HepG2 (cell line): ENCODE measurements at regions not wholly inside any gene's neighbourhood (a gene's known extent, or its start where the extent isn't known, plus 50 kb on each side); places are given as distances from the start of the nearest gene placed in this dataset.

Experiments used
- ATAC-seq: fragments of 200-7000 bp; cut with Tn5 transposase; 3 replicates; pipeline ENCODE4 v1.9.1; 2020; ENCODE audit warnings: mild to moderate bottlenecking, moderate library complexity
- BruUV-seq: library from RNA; stranded (reverse); fragments of 400-500 nt; replicated peaks from 2 replicates; lab custom pipeline; 2021; lab: Mats Ljungman, UMichigan
- CTCF ChIA-PET: fragments of 300-600 bp; formaldehyde crosslinking; extraction: SDS; loops from one replicate; lab custom pipeline; 2021; ENCODE audit warnings: low total read pairs, inconsistent platforms, low intra/inter-chr PET ratio; lab: Yijun Ruan, JAX
- POLR2A ChIA-PET: fragments of 350-600 bp; sonication (Branson Sonifier 250); formaldehyde crosslinking; loops from one replicate; lab custom pipeline; 2020; ENCODE audit warnings: antibody characterized with exemption, inconsistent platforms; lab: Yijun Ruan, JAX
- DNase-seq: peaks from one replicate; pipeline ENCODE4 v3.0.0-alpha.2; 2015; ENCODE audit warnings: low spot score
- FAIRE-seq: peaks from 3 replicates; lab custom pipeline; 2011; peaks lifted over from hg19 to GRCh38; lab: Jason Lieb, UNC
- H2AFZ ChIP-seq: one replicate; pipeline ENCODE4 v1.6.1; 2011; ENCODE audit warnings: low read length, inconsistent platforms
- H3K27ac ChIP-seq: fragments of 300-600 bp; 3 replicates; pipeline ENCODE4 v1.8.0; 2011; ENCODE audit warnings: mixed run types, mild to moderate bottlenecking, mixed read lengths, low read length, inconsistent platforms; ENCODE audit not compliant: insufficient read depth; ENCODE audit errors: extremely low read length
- H3K27me3 ChIP-seq, 2 experiments: fragments of 200-600 bp in 1 of 2; 2 replicates in 1 of 2; 3 replicates in 1 of 2; pipeline versions ENCODE4 v1.6.0 to v1.8.0; 2011; ENCODE audit warnings: low read length in 2 of 2, mild to moderate bottlenecking in 2 of 2, moderate library complexity in 2 of 2, inconsistent platforms in 1 of 2; ENCODE audit not compliant: insufficient read depth in 2 of 2, control insufficient read depth in 1 of 2
- H3K36me3 ChIP-seq, 2 experiments: fragments of 200-600 bp in 1 of 2; replicated peaks in 1 of 2; 2 replicates in 1 of 2; 3 replicates in 1 of 2; pipeline versions ENCODE4 v1.5.1 to v1.8.0; 2011; ENCODE audit warnings: low read length in 2 of 2, inconsistent platforms in 1 of 2; ENCODE audit not compliant: insufficient read depth in 2 of 2, control insufficient read depth in 1 of 2
- H3K4me1 ChIP-seq: 2 replicates; pipeline ENCODE4 v1.5.1; 2012; ENCODE audit warnings: low read length, inconsistent platforms; ENCODE audit not compliant: insufficient read depth
- H3K4me2 ChIP-seq: 2 replicates; pipeline ENCODE4 v1.6.0; 2011; ENCODE audit warnings: low read depth, low read length, inconsistent platforms
- H3K4me3 ChIP-seq, 3 experiments: fragments of 200-600 bp in 1 of 3; sonication (generic), shearing (Covaris generic) in 1 of 3; replicated peaks in 1 of 3; 2 replicates each; pipeline ENCODE4 v1.5.1; 2011 to 2016; ENCODE audit warnings: low read length in 3 of 3, inconsistent platforms in 2 of 3, low read depth in 2 of 3, mild to moderate bottlenecking in 2 of 3, control low read depth in 1 of 3, mixed read lengths in 1 of 3; ENCODE audit not compliant: insufficient read depth in 1 of 3
- H3K79me2 ChIP-seq: one replicate; pipeline ENCODE4 v1.6.1; 2011; ENCODE audit warnings: low read length, inconsistent platforms; ENCODE audit not compliant: insufficient read depth
- H3K9ac ChIP-seq: 2 replicates; pipeline ENCODE4 v1.6.0; 2011; ENCODE audit warnings: mild to moderate bottlenecking, low read depth, low read length, inconsistent platforms; ENCODE audit not compliant: insufficient read depth
- H3K9me3 ChIP-seq: 2 replicates; pipeline ENCODE4 v1.5.1; 2012; ENCODE audit warnings: mild to moderate bottlenecking, low read length
- H4K20me1 ChIP-seq: 2 replicates; pipeline ENCODE4 v1.6.0; 2011; ENCODE audit warnings: inconsistent platforms, mild to moderate bottlenecking, low read length, moderate library complexity; ENCODE audit not compliant: insufficient read depth
- GATA4 ChIP-seq: sonication (generic); IDR thresholded peaks from 2 replicates; pipeline ENCODE4 v1.6.1; 2016; ENCODE audit warnings: antibody characterized with exemption, low read depth, borderline replicate concordance
- HNRNPLL ChIP-seq: fragments of 200-400 bp; formaldehyde crosslinking; IDR thresholded peaks from 2 replicates; pipeline ENCODE4 v1.6.1; 2017; ENCODE audit warnings: mild to moderate bottlenecking, low read depth, low read length; ENCODE audit not compliant: poor library complexity, severe bottlenecking
- NONO ChIP-seq, 2 experiments: fragments of 450-650 bp in 1 of 2; sonication (generic) in 1 of 2; formaldehyde crosslinking in 1 of 2; IDR thresholded peaks in 1 of 2; conservative IDR thresholded peaks in 1 of 2; 2 replicates each; pipeline versions ENCODE4 v1.6.1 to v1.8.0; 2017 to 2022; ENCODE audit warnings: mild to moderate bottlenecking in 1 of 2, missing genetic modification reagents in 1 of 2, moderate library complexity in 1 of 2
- PAF1 ChIP-seq: IDR thresholded peaks from 2 replicates; pipeline ENCODE4 v1.6.1; 2016; ENCODE audit warnings: missing genetic modification reagents, missing compliant biosample characterization
- ZNF207 ChIP-seq: fragments of 450-650 bp; IDR thresholded peaks from 2 replicates; pipeline ENCODE4 v1.6.1; 2016; ENCODE audit warnings: antibody characterized with exemption, borderline replicate concordance
- ZNF350 ChIP-seq: sonication (generic); formaldehyde crosslinking; IDR thresholded peaks from 2 replicates; pipeline ENCODE4 v1.4.0; 2020; ENCODE audit warnings: mild to moderate bottlenecking, low read depth, missing genetic modification reagents, borderline replicate concordance
- ZSCAN31 ChIP-seq: sonication (generic); formaldehyde crosslinking; IDR thresholded peaks from 2 replicates; pipeline ENCODE4 v1.5.0; 2020; ENCODE audit warnings: low read depth, mild to moderate bottlenecking, missing genetic modification reagents
- WGBS: methylation state at CpG from one replicate; pipeline ENCODE4 v1.1.6; 2017; ENCODE audit warnings: low lambda C conversion rate; 5-methylcytosine and 5-hydroxymethylcytosine counted together
- in situ Hi-C: cut with HindIII; loops from 2 replicates; pipeline ENCODE4 v1.10.0; 2017; ENCODE audit warnings: low pct_unique_long_range_greater_than_20kb; ENCODE audit not compliant: extremely low pct_ligation_motif_present
- intact Hi-C: fragments of 100-400 bp; cut with micrococcal nuclease; formaldehyde crosslinking; loops from one replicate; pipeline ENCODE4 v1.10.0; 2022; ENCODE audit not compliant: unreplicated experiment
- TF ChIP-seq, protein P1 (sequence below): sonication (generic); formaldehyde crosslinking; IDR thresholded peaks from 2 replicates; pipeline ENCODE4 v1.5.0; 2020; ENCODE audit warnings: mild to moderate bottlenecking, missing genetic modification reagents
- TF ChIP-seq, protein P2 (sequence below): sonication (generic); formaldehyde crosslinking; IDR thresholded peaks from one replicate; pipeline ENCODE4 v1.5.1; 2020; ENCODE audit warnings: mild to moderate bottlenecking, missing genetic modification reagents; ENCODE audit errors: not compliant biosample characterization
- TF ChIP-seq, protein P3 (sequence below): sonication (generic); formaldehyde crosslinking; IDR thresholded peaks from 2 replicates; pipeline ENCODE4 v1.4.0; 2020; ENCODE audit warnings: mild to moderate bottlenecking, missing genetic modification reagents
- TF ChIP-seq, protein P4 (sequence below): sonication (generic); formaldehyde crosslinking; IDR thresholded peaks from 2 replicates; pipeline ENCODE4 v1.4.0; 2020; ENCODE audit warnings: missing genetic modification reagents

DNA sequence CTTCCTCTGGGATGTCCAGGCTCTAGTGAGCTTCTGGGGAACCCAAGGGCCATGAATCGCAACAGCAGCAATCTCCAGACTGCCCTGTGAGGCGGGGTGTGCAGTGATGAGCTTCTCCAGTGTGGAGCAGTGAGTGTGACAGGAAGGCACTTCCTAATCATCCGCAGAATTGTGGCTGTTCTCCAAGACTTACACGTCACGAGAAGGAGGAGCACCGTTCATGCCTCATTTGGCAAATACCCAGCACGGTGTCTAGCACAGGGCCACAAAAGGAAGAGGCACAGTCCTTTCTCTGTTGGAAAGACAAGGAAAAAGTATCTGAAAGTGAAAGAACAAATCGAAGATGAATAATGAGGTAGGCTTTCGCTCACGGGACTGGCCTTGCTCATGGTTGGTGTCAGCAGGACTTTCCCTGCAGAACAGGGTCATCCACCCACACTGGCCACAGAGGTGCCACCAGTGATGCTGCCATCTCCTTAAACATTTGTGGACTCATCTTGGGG lies 125.1 kb upstream of the HAAO start (continued):
- no peak for TF ChIP-seq PAF1 (CRISPR knock-in tag)
- TF ChIP-seq, protein P1, sequence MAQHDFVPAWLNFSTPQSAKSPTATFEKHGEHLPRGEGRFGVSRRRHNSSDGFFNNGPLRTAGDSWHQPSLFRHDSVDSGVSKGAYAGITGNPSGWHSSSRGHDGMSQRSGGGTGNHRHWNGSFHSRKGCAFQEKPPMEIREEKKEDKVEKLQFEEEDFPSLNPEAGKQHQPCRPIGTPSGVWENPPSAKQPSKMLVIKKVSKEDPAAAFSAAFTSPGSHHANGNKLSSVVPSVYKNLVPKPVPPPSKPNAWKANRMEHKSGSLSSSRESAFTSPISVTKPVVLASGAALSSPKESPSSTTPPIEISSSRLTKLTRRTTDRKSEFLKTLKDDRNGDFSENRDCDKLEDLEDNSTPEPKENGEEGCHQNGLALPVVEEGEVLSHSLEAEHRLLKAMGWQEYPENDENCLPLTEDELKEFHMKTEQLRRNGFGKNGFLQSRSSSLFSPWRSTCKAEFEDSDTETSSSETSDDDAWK (CRISPR knock-in tag), result no peak

DNA sequence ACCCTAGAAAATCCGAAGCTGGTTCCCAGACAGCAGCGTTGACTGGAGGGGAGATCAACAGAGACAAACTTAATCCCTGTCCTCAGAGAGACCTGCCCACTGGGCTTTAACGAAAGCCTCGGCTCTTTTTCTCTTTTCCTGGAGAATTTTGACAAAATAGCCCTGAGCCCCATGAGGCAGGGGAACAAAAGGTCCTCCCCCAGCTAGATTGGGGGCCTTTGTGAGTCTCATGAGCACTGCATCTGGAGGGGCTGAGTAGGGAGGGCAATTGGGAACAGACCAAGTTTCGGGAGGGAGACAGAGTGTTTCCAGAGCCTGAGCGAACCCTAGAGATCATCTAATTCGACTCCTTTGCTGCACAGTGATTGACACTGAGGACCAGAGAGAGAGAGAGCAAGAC lies 123.9 kb upstream of the HAAO start:
- ATAC-seq (peak; percentile 14; the same call in 1 of the 3 replicates), DNase-seq (no peak), FAIRE-seq (no peak)
- WGBS, result 43% methylated on average over 7 of the region's 7 CpGs
- Histone ChIP-seq H2AFZ (no peak overlapping the region), H3K79me2 (no peaks in the 10 kb centered on the region), H3K27me3 (peaks cover 0 to 30% of the 10 kb centered on the region in 2 experiments; a peak in 2 of 5 replicates), H3K9me3 (no peaks in the 10 kb centered on the region), H3K9ac (no peak overlapping the region), H3K4me1 (peaks cover 33% of the 10 kb centered on the region), H3K27ac (no peak overlapping the region), H3K4me3 (no peak overlapping the region), H3K36me3 (no peaks in the 10 kb centered on the region), H4K20me1 (no peaks in the 10 kb centered on the region), H3K4me2 (no peak overlapping the region; the same call in 1 of the 2 replicates)
- ChIA-PET POLR2A (interaction anchor here (5.8 kb wide), 1 partner anchor 12 kb away, joined by 26 read pairs; no protein-coding TSS in a partner anchor), CTCF (no interaction called here)
- in situ Hi-C loops (no loop called here), intact Hi-C loops (no loop called here)
- no TSS peak for BruUV-seq
- TF ChIP-seq ZSCAN31 (CRISPR knock-in tag) (no peak), NONO (IDR thresholded peaks at IDR 0.05) (no peak), NONO (CRISPR knock-in tag; conservative IDR thresholded peaks at IDR 0.05) (no peak), GATA4 (no peak), ZNF207 (no peak), ZNF350 (no peak), HNRNPLL (no peak)
- TF ChIP-seq, protein P2, sequence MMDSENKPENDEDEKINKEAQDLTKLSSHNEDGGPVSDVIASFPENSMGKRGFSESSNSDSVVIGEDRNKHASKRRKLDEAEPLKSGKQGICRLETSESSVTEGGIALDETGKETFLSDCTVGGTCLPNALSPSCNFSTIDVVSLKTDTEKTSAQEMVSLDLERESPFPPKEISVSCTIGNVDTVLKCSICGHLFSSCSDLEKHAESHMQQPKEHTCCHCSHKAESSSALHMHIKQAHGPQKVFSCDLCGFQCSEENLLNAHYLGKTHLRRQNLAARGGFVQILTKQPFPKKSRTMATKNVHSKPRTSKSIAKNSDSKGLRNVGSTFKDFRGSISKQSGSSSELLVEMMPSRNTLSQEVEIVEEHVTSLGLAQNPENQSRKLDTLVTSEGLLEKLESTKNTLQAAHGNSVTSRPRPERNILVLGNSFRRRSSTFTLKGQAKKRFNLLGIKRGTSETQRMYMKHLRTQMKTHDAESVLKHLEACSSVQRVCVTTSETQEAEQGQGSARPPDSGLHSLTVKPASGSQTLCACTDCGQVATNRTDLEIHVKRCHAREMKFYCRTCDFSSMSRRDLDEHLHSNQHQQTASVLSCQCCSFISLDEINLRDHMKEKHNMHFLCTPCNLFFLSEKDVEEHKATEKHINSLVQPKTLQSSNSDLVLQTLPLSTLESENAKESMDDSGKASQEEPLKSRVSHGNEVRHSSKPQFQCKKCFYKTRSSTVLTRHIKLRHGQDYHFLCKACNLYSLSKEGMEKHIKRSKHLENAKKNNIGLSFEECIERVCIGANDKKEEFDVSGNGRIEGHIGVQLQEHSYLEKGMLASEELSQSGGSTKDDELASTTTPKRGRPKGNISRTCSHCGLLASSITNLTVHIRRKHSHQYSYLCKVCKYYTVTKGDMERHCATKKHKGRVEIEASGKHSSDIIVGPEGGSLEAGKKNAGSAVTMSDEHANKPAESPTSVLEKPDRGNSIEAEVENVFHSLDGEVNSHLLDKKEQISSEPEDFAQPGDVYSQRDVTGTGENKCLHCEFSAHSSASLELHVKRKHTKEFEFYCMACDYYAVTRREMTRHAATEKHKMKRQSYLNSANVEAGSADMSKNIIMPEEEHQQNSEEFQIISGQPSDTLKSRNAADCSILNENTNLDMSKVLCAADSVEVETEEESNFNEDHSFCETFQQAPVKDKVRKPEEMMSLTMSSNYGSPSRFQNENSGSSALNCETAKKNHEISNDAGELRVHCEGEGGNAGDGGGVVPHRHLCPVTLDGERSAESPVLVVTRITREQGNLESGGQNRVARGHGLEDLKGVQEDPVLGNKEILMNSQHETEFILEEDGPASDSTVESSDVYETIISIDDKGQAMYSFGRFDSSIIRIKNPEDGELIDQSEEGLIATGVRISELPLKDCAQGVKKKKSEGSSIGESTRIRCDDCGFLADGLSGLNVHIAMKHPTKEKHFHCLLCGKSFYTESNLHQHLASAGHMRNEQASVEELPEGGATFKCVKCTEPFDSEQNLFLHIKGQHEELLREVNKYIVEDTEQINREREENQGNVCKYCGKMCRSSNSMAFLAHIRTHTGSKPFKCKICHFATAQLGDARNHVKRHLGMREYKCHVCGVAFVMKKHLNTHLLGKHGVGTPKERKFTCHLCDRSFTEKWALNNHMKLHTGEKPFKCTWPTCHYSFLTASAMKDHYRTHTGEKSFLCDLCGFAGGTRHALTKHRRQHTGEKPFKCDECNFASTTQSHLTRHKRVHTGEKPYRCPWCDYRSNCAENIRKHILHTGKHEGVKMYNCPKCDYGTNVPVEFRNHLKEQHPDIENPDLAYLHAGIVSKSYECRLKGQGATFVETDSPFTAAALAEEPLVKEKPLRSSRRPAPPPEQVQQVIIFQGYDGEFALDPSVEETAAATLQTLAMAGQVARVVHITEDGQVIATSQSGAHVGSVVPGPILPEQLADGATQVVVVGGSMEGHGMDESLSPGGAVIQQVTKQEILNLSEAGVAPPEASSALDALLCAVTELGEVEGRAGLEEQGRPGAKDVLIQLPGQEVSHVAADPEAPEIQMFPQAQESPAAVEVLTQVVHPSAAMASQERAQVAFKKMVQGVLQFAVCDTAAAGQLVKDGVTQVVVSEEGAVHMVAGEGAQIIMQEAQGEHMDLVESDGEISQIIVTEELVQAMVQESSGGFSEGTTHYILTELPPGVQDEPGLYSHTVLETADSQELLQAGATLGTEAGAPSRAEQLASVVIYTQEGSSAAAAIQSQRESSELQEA (CRISPR knock-in tag), result no peak
- TF ChIP-seq, protein P3, sequence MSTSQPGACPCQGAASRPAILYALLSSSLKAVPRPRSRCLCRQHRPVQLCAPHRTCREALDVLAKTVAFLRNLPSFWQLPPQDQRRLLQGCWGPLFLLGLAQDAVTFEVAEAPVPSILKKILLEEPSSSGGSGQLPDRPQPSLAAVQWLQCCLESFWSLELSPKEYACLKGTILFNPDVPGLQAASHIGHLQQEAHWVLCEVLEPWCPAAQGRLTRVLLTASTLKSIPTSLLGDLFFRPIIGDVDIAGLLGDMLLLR (CRISPR knock-in tag), result no peak
- TF ChIP-seq, protein P4, sequence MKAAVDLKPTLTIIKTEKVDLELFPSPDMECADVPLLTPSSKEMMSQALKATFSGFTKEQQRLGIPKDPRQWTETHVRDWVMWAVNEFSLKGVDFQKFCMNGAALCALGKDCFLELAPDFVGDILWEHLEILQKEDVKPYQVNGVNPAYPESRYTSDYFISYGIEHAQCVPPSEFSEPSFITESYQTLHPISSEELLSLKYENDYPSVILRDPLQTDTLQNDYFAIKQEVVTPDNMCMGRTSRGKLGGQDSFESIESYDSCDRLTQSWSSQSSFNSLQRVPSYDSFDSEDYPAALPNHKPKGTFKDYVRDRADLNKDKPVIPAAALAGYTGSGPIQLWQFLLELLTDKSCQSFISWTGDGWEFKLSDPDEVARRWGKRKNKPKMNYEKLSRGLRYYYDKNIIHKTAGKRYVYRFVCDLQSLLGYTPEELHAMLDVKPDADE, result no peak
